ENCODE measurements at regions not wholly inside any gene's neighbourhood (a gene's known extent, or its start where the extent isn't known, plus 50 kb on each side); places are given as distances from the start of the nearest gene placed in this dataset.

DNA sequence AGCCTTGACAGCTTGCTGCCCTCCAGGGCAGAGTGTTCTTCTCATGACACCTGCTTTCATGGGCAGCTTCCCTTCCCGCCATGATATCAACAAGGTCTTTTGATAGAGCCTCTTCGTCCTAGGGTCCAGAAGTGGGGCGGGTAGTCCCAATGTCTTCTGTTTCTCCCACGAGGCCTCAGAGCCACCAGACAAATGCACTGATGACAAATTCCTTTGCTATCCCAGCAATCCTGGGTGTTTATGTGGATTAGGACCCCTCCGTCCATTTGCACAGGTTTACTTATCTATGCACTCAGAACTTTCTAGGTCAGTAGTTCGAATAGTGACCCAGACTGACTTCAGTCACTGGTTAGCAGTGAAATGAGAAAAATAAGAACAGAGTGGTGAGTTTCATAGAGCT, 52.6 kb upstream of the PRMT8 start:
- Histone ChIP-seq H3K4me1 (ENCODE audit: control insufficient read depth in 2 of 2, insufficient read depth in 2 of 2, low read length in 2 of 2) (no peaks in the 10 kb centered on the region), H3K4me3 (ENCODE audit: low read length in 2 of 2) (no peak overlapping the region), H3K27ac (ENCODE audit: low read depth in 1 of 2, low read length in 1 of 2) (no peak overlapping the region), H3K36me3 (ENCODE audit: control insufficient read depth in 2 of 2, insufficient read depth in 2 of 2, low read length in 1 of 2) (no peaks in the 10 kb centered on the region), H3K27me3 (ENCODE audit: control insufficient read depth in 2 of 2, insufficient read depth in 1 of 2, low read length in 1 of 2) (no peaks in the 10 kb centered on the region), H3K9me3 (ENCODE audit: control insufficient read depth in 2 of 2, insufficient read depth in 1 of 2, low read length in 1 of 2) (no peaks in the 10 kb centered on the region)
- WGBS = 90% methylated on average over 6 of the region's 6 CpGs
- no peak for DNase-seq (ENCODE audit: low read depth in 6 of 9, low spot score in 9 of 9)
